SK-N-SH treated with all-trans-retinoic acid at 6 μM for 48 hours (cell line): ENCODE measurements at regions not wholly inside any gene's neighbourhood (a gene's known extent, or its start where the extent isn't known, plus 50 kb on each side); places are given as distances from the start of the nearest gene placed in this dataset.

Source experiments
- ARNTL ChIP-seq: fragments of 450-650 bp; formaldehyde crosslinking; IDR thresholded peaks from 2 replicates; pipeline ENCODE4 v1.5.0; 2020; ENCODE audit warnings: low read depth, mild to moderate bottlenecking, moderate library complexity, borderline replicate concordance
- CREB5 ChIP-seq: fragments of 250-450 bp; sonication (Bioruptor Pico); IDR thresholded peaks from 2 replicates; pipeline ENCODE4 v1.5.1; 2020; ENCODE audit warnings: low read depth, mild to moderate bottlenecking, moderate library complexity
- CSDC2 ChIP-seq: fragments of 250-450 bp; sonication (Bioruptor Pico); IDR thresholded peaks from 2 replicates; pipeline ENCODE4 v1.5.0; 2020; ENCODE audit warnings: mild to moderate bottlenecking, moderate library complexity
- ESRRG ChIP-seq: fragments of 250-450 bp; sonication (Bioruptor Pico); IDR thresholded peaks from 2 replicates; pipeline ENCODE4 v1.6.1; 2021; ENCODE audit warnings: mild to moderate bottlenecking
- GLIS3 ChIP-seq: fragments of 250-450 bp; sonication (Bioruptor Pico); IDR thresholded peaks from 2 replicates; pipeline ENCODE4 v1.5.0; 2020; ENCODE audit warnings: mild to moderate bottlenecking, moderate library complexity
- ISL1 ChIP-seq: fragments of 250-450 bp; sonication (Bioruptor Pico); IDR thresholded peaks from 2 replicates; pipeline ENCODE4 v2.1.2; 2022; ENCODE audit warnings: mild to moderate bottlenecking, moderate library complexity
- PATZ1 ChIP-seq: fragments of 250-450 bp; sonication (Bioruptor Pico); IDR thresholded peaks from 2 replicates; pipeline ENCODE4 v1.8.0; 2020; ENCODE audit warnings: mild to moderate bottlenecking, moderate library complexity, borderline replicate concordance
- SNAI2 ChIP-seq: fragments of 250-450 bp; sonication (Bioruptor Pico); IDR thresholded peaks from 2 replicates; pipeline ENCODE4 v1.5.0; 2020; ENCODE audit warnings: mild to moderate bottlenecking, moderate library complexity
- TCF4 ChIP-seq: fragments of 250-450 bp; sonication (Bioruptor Pico); IDR thresholded peaks from 2 replicates; pipeline ENCODE4 v1.8.0; 2021; ENCODE audit warnings: mild to moderate bottlenecking, moderate library complexity, borderline replicate concordance
- TSHZ2 ChIP-seq: fragments of 250-450 bp; sonication (Bioruptor Pico); IDR thresholded peaks from 2 replicates; pipeline ENCODE4 v1.5.0; 2020; ENCODE audit warnings: mild to moderate bottlenecking, moderate library complexity
- ZNF70 ChIP-seq: fragments of 450-650 bp; formaldehyde crosslinking; IDR thresholded peaks from 2 replicates; pipeline ENCODE4 v1.5.0; 2020; ENCODE audit warnings: mild to moderate bottlenecking, moderate library complexity
- ZNF8 ChIP-seq: fragments of 450-650 bp; formaldehyde crosslinking; IDR thresholded peaks from 2 replicates; pipeline ENCODE4 v1.5.0; 2020; ENCODE audit warnings: mild to moderate bottlenecking, moderate library complexity

- TF ChIP-seq CSDC2 (CRISPR knock-in tag) (no peak), ZNF70 (CRISPR knock-in tag) (no peak), GLIS3 (CRISPR knock-in tag) (no peak), ESRRG (CRISPR knock-in tag) (no peak), CREB5 (CRISPR knock-in tag) (no peak), ISL1 (no peak), ARNTL (CRISPR knock-in tag) (no peak), SNAI2 (no peak), TSHZ2 (no peak), ZNF8 (no peak), PATZ1 (CRISPR knock-in tag) (no peak), TCF4 (no peak)
Measured at GRCh38 chr5:126027652-126028051, 395.6 kb upstream of the GRAMD2B start.
